NCI-H774 (cell line): ENCODE measurements at regions not wholly inside any gene's neighbourhood (a gene's known extent, or its start where the extent isn't known, plus 50 kb on each side); places are given as distances from the start of the nearest gene placed in this dataset.
A peak's percentile ranks its signal among the peaks of the same experiment; 100 is the strongest.

Source experiments
- DNase-seq: peaks from one replicate; lab custom pipeline; 2025; lab: John Stamatoyannopoulos, UW

DNA sequence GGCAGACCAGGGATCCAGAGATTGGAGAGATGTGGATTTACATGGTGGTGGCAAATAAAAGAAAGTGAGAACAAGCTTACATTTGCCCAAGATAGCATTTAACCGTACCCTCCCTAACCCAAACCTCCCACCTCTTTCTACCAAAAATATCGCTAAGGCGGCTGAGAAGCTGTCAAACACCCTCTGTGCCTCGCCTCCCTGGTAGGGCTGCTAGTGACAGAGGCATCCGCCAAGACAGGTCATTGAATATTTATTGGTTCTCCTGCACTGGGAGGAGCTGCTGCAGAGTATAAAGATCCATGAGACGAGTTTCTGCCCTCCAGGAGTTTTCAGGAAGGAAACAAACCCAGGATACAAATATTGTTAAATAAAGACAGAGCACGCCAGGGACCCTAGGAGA lies 107.3 kb upstream of the TMC3 start:
- DNase-seq: no peak

- peak; percentile 50 for DNase-seq
These were observed 106.6 kb upstream of the TMC3 start for GRCh38 chr15:81480645-81481053.

DNA sequence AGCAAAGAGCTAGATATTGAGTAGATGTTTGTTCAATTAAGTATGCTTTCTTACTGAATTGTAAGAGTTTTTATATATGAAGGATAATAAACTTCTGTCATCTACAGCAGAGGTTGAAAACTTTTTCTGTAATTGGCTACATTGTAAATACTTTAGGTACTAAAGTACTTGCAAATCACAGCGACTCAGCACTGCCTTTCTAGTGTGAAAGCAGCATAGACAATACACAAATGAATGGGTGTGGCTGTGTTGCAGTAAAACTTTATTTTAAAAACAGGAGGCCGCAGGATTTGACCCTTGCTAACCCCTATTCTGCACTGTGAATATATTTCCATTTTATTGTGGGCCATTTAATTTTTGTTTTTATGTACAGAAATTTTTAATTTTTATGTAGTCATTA lies 104.3 kb upstream of the TMC3 start:
- no peak for DNase-seq

GRCh38 chr15:81475926-81476325 lies 101.9 kb upstream of the TMC3 start:
- DNase-seq: no peak

- DNase-seq: no peak
These were observed 101.5 kb upstream of the TMC3 start for GRCh38 chr15:81475471-81475870.

GRCh38 chr15:81473946-81474345 lies 99.9 kb upstream of the TMC3 start:
- no peak for DNase-seq

- no peak for DNase-seq
These were observed 99.2 kb upstream of the TMC3 start for GRCh38 chr15:81473177-81473576.

GRCh38 chr15:81471151-81471550 lies 97.1 kb upstream of the TMC3 start:
- no peak for DNase-seq

- no peak for DNase-seq
These were observed 95.1 kb upstream of the TMC3 start for GRCh38 chr15:81469154-81469553.

DNA sequence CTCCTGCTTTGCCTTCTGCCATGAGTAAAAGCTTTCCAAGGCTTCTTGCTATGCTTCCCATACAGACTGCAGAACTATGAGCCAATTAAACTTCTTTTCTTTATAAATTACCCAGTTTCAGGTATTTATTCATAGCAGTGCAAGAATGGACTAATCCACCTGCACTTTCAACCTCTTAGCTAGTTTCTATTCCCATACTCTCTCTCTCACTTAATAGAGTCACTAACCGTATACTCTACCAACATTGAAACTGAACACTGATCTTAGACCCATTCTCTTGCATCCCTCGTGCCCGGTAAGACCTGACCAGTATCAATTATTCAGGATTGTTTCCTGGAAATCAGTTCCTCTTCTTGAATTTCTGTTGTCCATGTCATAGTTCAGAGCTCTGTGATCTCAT lies 92.7 kb upstream of the TMC3 start:
- no peak for DNase-seq

- DNase-seq: no peak
These were observed 80.0 kb upstream of the TMC3 start for GRCh38 chr15:81454024-81454423.

DNA sequence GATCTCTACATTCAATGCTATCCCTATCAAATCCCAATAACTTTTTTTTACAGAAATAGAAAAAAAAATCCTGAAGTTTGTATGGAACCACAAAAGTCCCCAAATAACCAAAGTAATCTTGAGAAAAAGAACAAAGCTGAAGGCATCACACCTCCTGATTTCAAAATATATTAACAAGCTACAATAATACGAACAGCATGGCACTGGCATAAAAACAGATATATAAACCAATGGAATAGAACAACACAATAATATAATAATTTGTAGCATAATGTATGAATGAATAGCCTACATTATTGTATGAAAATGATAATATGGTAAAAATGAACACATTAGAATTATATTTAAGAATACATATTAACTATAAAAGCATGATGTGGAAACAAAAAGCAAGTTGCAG lies 76.7 kb upstream of the TMC3 start:
- DNase-seq: no peak

DNA sequence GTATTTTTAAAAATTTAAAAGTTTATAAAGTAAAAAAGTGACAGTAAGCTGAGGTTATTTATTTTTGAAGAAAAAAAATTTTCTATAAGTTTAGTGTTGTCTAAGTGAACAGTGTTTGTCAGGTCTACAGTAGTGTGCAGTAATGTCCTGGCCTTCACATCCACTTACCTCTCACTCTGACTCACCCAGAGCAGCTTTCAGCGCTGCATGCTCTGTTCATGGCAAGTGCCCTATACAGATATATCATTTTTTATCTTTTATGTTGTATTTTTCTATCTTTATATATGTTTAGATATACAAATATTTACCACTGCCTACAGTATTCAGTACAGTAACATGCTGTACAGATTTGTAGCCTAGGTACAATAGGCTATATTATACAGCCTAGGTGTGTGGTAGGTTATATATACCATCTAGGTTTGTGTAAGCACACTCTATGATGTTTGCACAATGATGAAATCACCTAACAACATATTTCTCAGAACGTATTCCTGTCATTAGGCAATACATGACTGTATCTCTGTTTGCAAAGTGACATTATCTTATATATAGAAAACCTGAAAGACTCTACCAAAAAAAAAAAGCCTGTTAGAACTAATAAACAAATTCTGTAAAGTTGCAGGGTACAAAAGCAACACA lies 75.9 kb upstream of the TMC3 start:
- DNase-seq: peak; percentile 6

- no peak for DNase-seq
These were observed 69.2 kb upstream of the TMC3 start for GRCh38 chr15:81443040-81443820.

DNA sequence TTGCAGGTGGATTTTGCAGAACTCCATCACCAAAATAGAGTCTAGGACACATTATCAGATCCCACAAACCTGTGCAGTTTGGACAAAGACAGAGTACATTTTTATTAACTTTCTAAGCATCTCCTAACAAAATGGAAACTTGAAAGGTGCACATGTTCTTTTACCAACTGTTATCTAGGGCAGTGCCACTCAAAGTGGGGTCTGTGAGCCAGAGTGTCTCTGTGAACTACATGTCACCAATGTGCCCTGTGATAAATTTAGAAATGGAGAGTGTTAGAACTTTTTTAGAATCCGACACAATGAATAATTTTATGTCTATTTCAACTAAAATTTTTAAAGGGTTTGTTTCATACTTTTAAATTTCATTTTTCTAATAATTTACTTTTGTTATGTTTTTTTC lies 68.4 kb upstream of the TMC3 start:
- no peak for DNase-seq

DNA sequence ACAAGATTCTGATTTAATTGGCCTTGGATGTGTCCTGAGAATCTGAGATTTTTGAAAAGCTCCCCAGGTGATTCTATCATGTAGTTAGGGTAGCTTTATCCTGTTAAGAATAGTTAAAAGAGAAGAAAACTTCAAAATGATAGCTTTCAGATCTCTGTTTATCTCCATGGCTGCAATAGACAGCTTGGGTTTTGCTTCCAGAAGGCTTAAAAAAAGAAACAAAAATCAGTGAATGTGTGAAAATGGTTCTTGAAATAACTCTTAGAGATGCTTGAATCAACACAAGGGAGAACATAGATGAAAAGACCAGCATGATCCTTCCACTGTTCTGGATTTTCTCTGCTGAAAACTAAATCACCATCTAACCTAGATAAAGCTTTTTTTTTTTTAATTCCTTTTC lies 60.8 kb upstream of the TMC3 start:
- no peak for DNase-seq

GRCh38 chr15:81433462-81433861 lies 59.4 kb upstream of the TMC3 start:
- DNase-seq: no peak

DNA sequence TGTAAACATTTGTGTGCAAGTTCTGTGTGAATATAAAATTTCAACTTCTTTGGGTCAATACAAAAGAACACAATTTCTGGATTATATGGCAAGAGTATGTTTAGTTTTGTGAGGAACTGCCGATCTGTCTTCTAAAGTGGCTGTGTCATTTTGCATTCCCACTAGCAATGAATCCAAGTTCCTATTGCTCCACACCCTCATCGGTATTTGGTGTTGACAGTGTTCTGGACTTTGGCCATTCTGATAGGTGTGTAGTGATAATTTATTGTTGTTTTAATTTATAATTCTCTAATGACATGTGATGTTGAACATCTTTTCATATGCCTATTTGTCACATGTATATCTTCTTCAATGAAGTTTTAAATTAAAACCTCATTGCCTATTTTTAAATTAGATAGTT lies 58.2 kb upstream of the TMC3 start:
- DNase-seq: no peak

- DNase-seq: no peak
These were observed 53.2 kb upstream of the TMC3 start for GRCh38 chr15:81427176-81427575.

DNA sequence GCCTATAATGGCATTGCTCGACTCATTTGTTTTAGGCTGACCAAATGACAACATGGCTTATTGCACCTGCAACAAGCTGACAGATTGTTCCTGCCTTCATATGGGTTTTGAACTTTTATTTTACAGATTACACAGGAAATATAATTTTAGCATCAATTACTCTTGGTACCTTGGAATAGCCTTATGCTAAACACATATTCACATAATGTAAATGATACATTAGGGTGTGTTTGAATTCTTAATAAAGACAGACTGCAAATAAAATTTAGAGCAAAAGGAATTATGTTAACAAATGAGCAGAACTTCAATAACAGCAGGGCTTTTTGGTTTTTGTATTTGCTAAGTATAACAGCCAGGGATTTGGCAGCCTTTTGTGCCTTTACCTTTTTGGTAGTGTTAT lies 51.9 kb upstream of the TMC3 start:
- no peak for DNase-seq
